Prostate gland (tissue), 2 donors: ENCODE measurements at regions not wholly inside any gene's neighbourhood (a gene's known extent, or its start where the extent isn't known, plus 50 kb on each side); places are given as distances from the start of the nearest gene placed in this dataset.

Experiments
- DNase-seq: peaks from one replicate; pipeline ENCODE4 v3.0.0-alpha.2; 2019; ENCODE audit warnings: low spot score
- H3K27ac ChIP-seq, 2 donors: fragments of 200-600 bp; sonication (generic); 2 replicates each; pipeline ENCODE4 v1.5.1; 2017 to 2019
- H3K27me3 ChIP-seq: fragments of 200-600 bp; sonication (generic); replicated peaks from 2 replicates; pipeline ENCODE4 v1.5.1; 2019; ENCODE audit not compliant: insufficient read depth
- H3K36me3 ChIP-seq, 2 donors: fragments of 200-600 bp; sonication (generic); 1 replicate in 1 of 2; 2 replicates in 1 of 2; pipeline versions ENCODE4 v1.5.1 to v1.8.1; 2017 to 2019
- H3K4me1 ChIP-seq: fragments of 200-600 bp; sonication (generic); replicated peaks from 2 replicates; pipeline ENCODE4 v1.5.1; 2019
- H3K4me3 ChIP-seq, 2 donors: fragments of 200-600 bp; sonication (generic); 2 replicates each; pipeline ENCODE4 v1.5.1; 2017 to 2019
- H3K9me3 ChIP-seq: fragments of 200-600 bp; sonication (generic); 2 replicates; pipeline ENCODE4 v1.5.1; 2017
- POLR2A ChIP-seq: fragments of 450-650 bp; IDR thresholded peaks from one replicate; pipeline ENCODE4 v1.6.1; 2016; ENCODE audit warnings: antibody characterized with exemption, mild to moderate bottlenecking
- POLR2AphosphoS5 ChIP-seq: sonication (generic); formaldehyde crosslinking; IDR thresholded peaks from one replicate; pipeline ENCODE4 v1.6.1; 2017; ENCODE audit warnings: antibody characterized with exemption
- WGBS: methylation state at CpG from one replicate; pipeline ENCODE4 v1.1.5; 2018; 5-methylcytosine and 5-hydroxymethylcytosine counted together
- intact Hi-C: fragments of 100-400 bp; cut with DNase I; formaldehyde crosslinking; loops from one replicate; pipeline ENCODE4 v1.14.2; 2022
- TF ChIP-seq, protein P1 (sequence below), 4 experiments: fragments of 200-600 bp in 2 of 4; fragments of 450-650 bp in 2 of 4; sonication (generic) in 2 of 4; IDR thresholded peaks; 1 replicate in 3 of 4; 2 replicates in 1 of 4; pipeline ENCODE4 v1.5.1; 2016 to 2019; ENCODE audit warnings: antibody characterized with exemption in 4 of 4, mild to moderate bottlenecking in 2 of 4, moderate library complexity in 2 of 4

DNA sequence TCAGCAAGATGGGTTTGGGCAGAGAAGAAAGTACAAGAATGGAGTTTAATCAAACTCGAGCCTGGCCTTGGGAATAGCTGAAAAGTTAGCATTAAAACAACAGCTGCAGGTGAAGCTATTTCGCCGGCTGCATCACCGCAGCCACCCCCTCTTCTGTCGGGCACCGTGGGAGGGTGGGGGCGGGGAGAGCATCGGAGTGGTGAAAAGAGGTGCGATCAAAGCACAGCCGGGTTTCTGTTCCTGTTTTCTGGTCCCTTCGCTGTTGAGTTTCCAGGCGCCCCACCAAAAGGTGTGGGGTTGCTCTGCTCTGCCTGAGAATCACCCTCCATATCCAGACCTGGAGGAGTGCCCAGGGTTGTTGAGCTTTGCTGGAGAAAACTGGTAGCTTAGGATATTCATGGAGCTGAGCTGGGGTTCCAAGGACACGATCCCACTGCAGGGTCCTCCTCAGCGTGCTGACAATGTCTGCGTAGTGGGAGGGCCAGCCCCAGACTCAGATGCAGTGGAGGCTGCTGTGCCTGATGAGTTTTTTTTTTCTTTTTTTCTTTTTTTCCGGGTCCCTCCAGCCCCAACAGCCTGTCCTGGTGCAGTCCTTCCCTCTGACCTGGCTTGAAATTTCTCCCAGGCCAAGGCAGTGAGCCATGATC is 127.5 kb upstream of the C1orf174 start:
- Histone ChIP-seq H3K4me3 (no peak overlapping the region), H3K27me3 (no peaks in the 10 kb centered on the region), H3K4me1 (no peaks in the 10 kb centered on the region), H3K36me3 (no peaks in the 10 kb centered on the region), H3K27ac (no peak overlapping the region), H3K9me3 (no peaks in the 10 kb centered on the region)
- WGBS, result 41% methylated on average over 16 of the region's 16 CpGs
- DNase-seq, result no peak
- intact Hi-C loops, result no loop called here
- TF ChIP-seq POLR2AphosphoS5 (no peak), POLR2A (no peak)
- TF ChIP-seq, protein P1, sequence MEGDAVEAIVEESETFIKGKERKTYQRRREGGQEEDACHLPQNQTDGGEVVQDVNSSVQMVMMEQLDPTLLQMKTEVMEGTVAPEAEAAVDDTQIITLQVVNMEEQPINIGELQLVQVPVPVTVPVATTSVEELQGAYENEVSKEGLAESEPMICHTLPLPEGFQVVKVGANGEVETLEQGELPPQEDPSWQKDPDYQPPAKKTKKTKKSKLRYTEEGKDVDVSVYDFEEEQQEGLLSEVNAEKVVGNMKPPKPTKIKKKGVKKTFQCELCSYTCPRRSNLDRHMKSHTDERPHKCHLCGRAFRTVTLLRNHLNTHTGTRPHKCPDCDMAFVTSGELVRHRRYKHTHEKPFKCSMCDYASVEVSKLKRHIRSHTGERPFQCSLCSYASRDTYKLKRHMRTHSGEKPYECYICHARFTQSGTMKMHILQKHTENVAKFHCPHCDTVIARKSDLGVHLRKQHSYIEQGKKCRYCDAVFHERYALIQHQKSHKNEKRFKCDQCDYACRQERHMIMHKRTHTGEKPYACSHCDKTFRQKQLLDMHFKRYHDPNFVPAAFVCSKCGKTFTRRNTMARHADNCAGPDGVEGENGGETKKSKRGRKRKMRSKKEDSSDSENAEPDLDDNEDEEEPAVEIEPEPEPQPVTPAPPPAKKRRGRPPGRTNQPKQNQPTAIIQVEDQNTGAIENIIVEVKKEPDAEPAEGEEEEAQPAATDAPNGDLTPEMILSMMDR (IDR thresholded peaks at IDR 0.05), result no peak

DNA sequence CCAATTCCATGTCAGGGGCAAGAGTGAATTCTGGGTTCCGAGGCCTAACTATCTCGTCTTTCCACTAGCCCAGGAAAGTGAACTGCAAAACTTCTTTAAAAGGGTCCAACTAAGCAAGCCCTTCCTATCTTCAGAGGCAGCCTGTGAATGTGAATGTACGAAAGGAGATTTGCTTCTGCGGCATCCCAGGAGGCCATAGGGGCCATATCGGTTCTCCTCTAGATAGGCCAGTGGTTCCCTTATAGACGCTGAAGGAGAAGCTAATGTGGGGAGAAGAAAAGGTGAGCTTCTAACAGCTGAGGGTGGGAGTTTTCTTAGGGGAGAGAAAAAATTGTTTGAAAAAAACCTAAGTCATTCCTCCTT is 128.0 kb upstream of the C1orf174 start:
- H3K27me3 ChIP-seq, result no peaks in the 10 kb centered on the region
- intact Hi-C loops, result no loop called here
- no peak overlapping the region for H3K27ac ChIP-seq
- WGBS, result 97% methylated on average over 6 of the region's 6 CpGs
- H3K36me3 ChIP-seq, result no peaks in the 10 kb centered on the region
- H3K4me1 ChIP-seq, result no peaks in the 10 kb centered on the region
- H3K4me3 ChIP-seq, result no peak overlapping the region
- DNase-seq, result no peak
- TF ChIP-seq, protein P1 (IDR thresholded peaks at IDR 0.05), result no peak
- H3K9me3 ChIP-seq, result no peaks in the 10 kb centered on the region

DNA sequence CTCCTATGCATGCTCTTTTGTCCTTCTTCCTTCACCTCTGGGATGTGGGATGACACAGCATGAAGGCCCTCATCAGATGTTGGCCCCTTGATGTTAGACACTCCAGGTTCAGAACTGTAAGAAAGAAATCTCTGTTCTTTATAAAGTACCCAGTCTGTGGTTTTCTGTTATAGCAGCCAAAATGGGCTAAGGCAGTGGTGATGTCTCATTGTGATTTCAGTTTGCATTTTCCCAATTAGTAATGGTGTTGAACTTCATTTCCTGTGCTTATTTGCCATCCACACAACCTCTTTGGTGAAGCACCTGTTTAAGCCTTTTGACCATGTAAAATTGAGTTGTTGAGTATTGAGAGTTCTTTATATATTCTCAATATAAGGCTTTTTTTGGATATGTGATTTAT is 129.3 kb upstream of the C1orf174 start:
- TF ChIP-seq POLR2AphosphoS5 (no peak), POLR2A (no peak)
- TF ChIP-seq, protein P1 (IDR thresholded peaks at IDR 0.05), result no peak
- no peak overlapping the region for H3K4me3 ChIP-seq
- no peak overlapping the region for H3K27ac ChIP-seq
- no peaks in the 10 kb centered on the region for H3K27me3 ChIP-seq
- H3K9me3 ChIP-seq, result no peaks in the 10 kb centered on the region
- no peak for DNase-seq
- H3K36me3 ChIP-seq, result no peaks in the 10 kb centered on the region
- intact Hi-C loops, result no loop called here
- no peaks in the 10 kb centered on the region for H3K4me1 ChIP-seq

DNA sequence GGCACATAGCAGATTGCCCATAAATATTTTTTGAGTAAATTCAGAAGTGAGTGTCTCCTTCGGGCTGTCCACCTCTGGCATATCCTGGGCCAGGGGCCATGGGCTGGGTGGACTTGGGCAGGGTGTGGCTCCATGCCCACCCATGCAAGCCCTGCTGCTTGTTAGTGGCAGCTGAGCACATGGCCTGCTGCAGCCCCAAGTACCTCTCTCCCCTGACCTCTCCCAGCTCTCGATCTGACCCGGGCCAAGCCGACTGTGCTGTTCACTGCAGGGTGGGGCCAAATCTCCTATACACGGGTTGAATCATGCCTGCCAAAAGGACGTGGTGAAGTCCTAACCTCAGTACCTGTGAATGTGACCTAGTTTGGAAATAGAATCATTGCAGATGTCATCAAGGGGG is 132.5 kb upstream of the C1orf174 start:
- Histone ChIP-seq H3K9me3 (no peaks in the 10 kb centered on the region), H3K36me3 (no peaks in the 10 kb centered on the region), H3K27ac (no peak overlapping the region), H3K4me3 (no peak overlapping the region), H3K27me3 (no peaks in the 10 kb centered on the region), H3K4me1 (no peaks in the 10 kb centered on the region)
- DNase-seq, result no peak
- intact Hi-C loops, result no loop called here
- 60% methylated on average over 6 of the region's 6 CpGs for WGBS
- TF ChIP-seq POLR2AphosphoS5, result no peak
- no peak for TF ChIP-seq POLR2A
- TF ChIP-seq, protein P1 (IDR thresholded peaks at IDR 0.05), result no peak

DNA sequence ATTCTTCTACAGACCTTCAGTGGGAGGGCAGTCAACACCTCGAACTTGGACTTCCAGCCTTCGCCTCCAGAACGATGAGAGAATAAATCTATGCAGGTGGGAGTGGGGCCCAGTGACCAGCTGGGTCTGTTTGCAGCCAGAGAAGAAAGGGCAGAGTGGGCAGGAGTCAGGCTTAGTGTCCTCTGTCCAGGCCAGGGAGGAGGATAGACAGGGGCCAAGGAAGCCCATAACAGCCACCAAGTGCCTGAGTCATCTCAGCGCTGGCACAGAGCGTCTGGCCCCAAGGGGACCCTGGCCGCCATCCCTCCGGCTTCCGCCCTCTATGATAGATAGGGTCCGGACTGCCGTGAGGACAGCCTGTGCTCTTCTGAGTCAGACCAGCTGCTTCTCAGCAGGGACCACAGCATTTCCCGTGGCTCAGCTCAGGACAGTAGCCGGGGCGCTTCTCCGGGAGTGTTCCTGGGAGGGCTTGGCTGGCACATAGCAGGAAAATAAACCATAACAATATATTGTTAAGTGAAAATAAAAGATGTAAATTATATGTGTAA is 133.1 kb upstream of the C1orf174 start:
- Histone ChIP-seq H3K4me1 (no peaks in the 10 kb centered on the region), H3K36me3 (no peaks in the 10 kb centered on the region), H3K27ac (no peak overlapping the region), H3K27me3 (no peaks in the 10 kb centered on the region), H3K4me3 (no peak overlapping the region), H3K9me3 (no peaks in the 10 kb centered on the region)
- DNase-seq, result no peak
- TF ChIP-seq, protein P1 (IDR thresholded peaks at IDR 0.05), result no peak
- TF ChIP-seq POLR2A (no peak), POLR2AphosphoS5 (no peak)
- intact Hi-C loops, result no loop called here
- WGBS, result 64% methylated on average over 14 of the region's 14 CpGs
